NB4 (cell line): ENCODE measurements at regions not wholly inside any gene's neighbourhood (a gene's known extent, or its start where the extent isn't known, plus 50 kb on each side); places are given as distances from the start of the nearest gene placed in this dataset.

Source experiments
- DNase-seq: peaks from one replicate; pipeline ENCODE4 v3.0.0; 2010; ENCODE audit warnings: low read depth
- H3K4me3 ChIP-seq: one replicate; pipeline ENCODE4 v1.5.1; 2011; ENCODE audit warnings: mild to moderate bottlenecking, low read depth, low read length, moderate library complexity
- CTCF ChIP-seq: IDR thresholded peaks from one replicate; pipeline ENCODE4 v1.5.1; 2012; ENCODE audit warnings: low read depth, low read length
- MAX ChIP-seq: IDR thresholded peaks from 2 replicates; pipeline ENCODE4 v1.6.1; 2011; ENCODE audit warnings: low read depth, low read length
- MYC ChIP-seq: IDR thresholded peaks from 2 replicates; pipeline ENCODE4 v1.6.1; 2011; ENCODE audit warnings: low read depth, low read length
- POLR2A ChIP-seq: IDR thresholded peaks from 2 replicates; pipeline ENCODE4 v1.6.1; 2011; ENCODE audit warnings: mild to moderate bottlenecking; ENCODE audit not compliant: insufficient read length; ENCODE audit errors: extremely low read depth

GRCh38 chr2:18049325-18049724, 170.9 kb downstream of the KCNS3 start:
- H3K4me3 ChIP-seq: no peak overlapping the region
- TF ChIP-seq POLR2A (no peak), CTCF (no peak), MAX (no peak), MYC (no peak)

GRCh38 chr2:18047896-18048657, 169.6 kb downstream of the KCNS3 start:
- TF ChIP-seq POLR2A (no peak), MAX (no peak), CTCF (no peak), MYC (no peak)
- DNase-seq: no peak
- H3K4me3 ChIP-seq: no peak overlapping the region

More at GRCh38 chr2:18049325-18049724, 170.9 kb downstream of the KCNS3 start:
- no peak for DNase-seq

- TF ChIP-seq MYC (no peak), POLR2A (no peak), CTCF (no peak), MAX (no peak)
- H3K4me3 ChIP-seq: no peak overlapping the region
- DNase-seq: no peak
These were observed 168.7 kb downstream of the KCNS3 start for GRCh38 chr2:18047213-18047611.

- peak; percentile 44 for DNase-seq
- H3K4me3 ChIP-seq: no peak overlapping the region
- TF ChIP-seq MAX (no peak), MYC (no peak), POLR2A (no peak), CTCF (no peak)
These were observed 168.2 kb downstream of the KCNS3 start for GRCh38 chr2:18046558-18047212.

GRCh38 chr2:18046017-18046416, 167.6 kb downstream of the KCNS3 start:
- DNase-seq: no peak
- no peak overlapping the region for H3K4me3 ChIP-seq
- TF ChIP-seq MYC (no peak), MAX (no peak), CTCF (no peak), POLR2A (no peak)
